K562 (cell line): ENCODE measurements at regions not wholly inside any gene's neighbourhood (a gene's known extent, or its start where the extent isn't known, plus 50 kb on each side); places are given as distances from the start of the nearest gene placed in this dataset.

ENCODE experiments used
- ATAC-seq: fragments of 200-7000 bp; cut with Tn5 transposase; 3 replicates; pipeline ENCODE4 v1.9.1; 2020; ENCODE audit warnings: moderate library complexity
- BruUV-seq: library from RNA; stranded (reverse); fragments of 400-500 nt; replicated peaks from 2 replicates; lab custom pipeline; 2021; lab: Mats Ljungman, UMichigan
- CTCF ChIA-PET: fragments of 300-600 bp; formaldehyde crosslinking; extraction: SDS; loops from one replicate; lab custom pipeline; 2021; ENCODE audit warnings: low intra/inter-chr PET ratio; lab: Yijun Ruan, JAX
- POLR2A ChIA-PET: fragments of 300-600, 350-650 bp; sonication (Branson Sonifier 250); formaldehyde crosslinking; extraction: SDS; loops from one replicate; lab custom pipeline; 2021; ENCODE audit warnings: antibody characterized with exemption, inconsistent platforms; lab: Yijun Ruan, JAX
- DNase-seq, 4 experiments: peaks; one replicate each; pipeline versions ENCODE4 v3.0.0 to v3.0.0-alpha.2; 2011 to 2018; ENCODE audit warnings: low spot score in 3 of 4, mixed read lengths in 3 of 4; ENCODE audit errors: extremely low read depth in 1 of 4
- FAIRE-seq: peaks from 2 replicates; lab custom pipeline; 2011; peaks lifted over from hg19 to GRCh38; lab: Jason Lieb, UNC
- H2AFZ ChIP-seq: 2 replicates; pipeline ENCODE4 v1.6.0; 2011; ENCODE audit warnings: low read depth, low read length, control low read depth, inconsistent platforms
- H3K27ac ChIP-seq: fragments of 200-600 bp; 3 replicates; pipeline ENCODE4 v1.8.0; 2011; ENCODE audit warnings: low read depth, mild to moderate bottlenecking, control low read depth, inconsistent platforms, low read length, moderate library complexity, mixed read lengths; ENCODE audit errors: extremely low read depth
- H3K27me3 ChIP-seq, 2 experiments: fragments of 300-600 bp in 1 of 2; 2 replicates in 1 of 2; 3 replicates in 1 of 2; pipeline versions ENCODE4 v1.6.0 to v1.8.0; 2011; ENCODE audit warnings: inconsistent platforms in 2 of 2, low read length in 2 of 2, mild to moderate bottlenecking in 1 of 2, mixed read lengths in 1 of 2, moderate library complexity in 1 of 2; ENCODE audit not compliant: control insufficient read depth in 2 of 2, insufficient read depth in 2 of 2
- H3K36me3 ChIP-seq: fragments of 300-600 bp; 3 replicates; pipeline ENCODE4 v1.8.0; 2011; ENCODE audit warnings: mild to moderate bottlenecking, low read length, inconsistent platforms; ENCODE audit not compliant: control insufficient read depth, insufficient read depth
- H3K4me1 ChIP-seq, 2 experiments: fragments of 200-600 bp in 1 of 2; replicated peaks in 1 of 2; 2 replicates in 1 of 2; 3 replicates in 1 of 2; pipeline versions ENCODE4 v1.5.1 to v1.8.0; 2011; ENCODE audit warnings: inconsistent platforms in 2 of 2, low read length in 2 of 2, mild to moderate bottlenecking in 1 of 2, mixed read lengths in 1 of 2, moderate library complexity in 1 of 2; ENCODE audit not compliant: control insufficient read depth in 2 of 2, insufficient read depth in 2 of 2
- H3K4me2 ChIP-seq: 2 replicates; pipeline ENCODE4 v1.6.1; 2011; ENCODE audit warnings: low read length, control low read depth, inconsistent platforms, mixed read lengths; ENCODE audit not compliant: insufficient read depth
- H3K4me3 ChIP-seq: fragments of 200-600 bp; sonication (generic), shearing (Covaris generic); 2 replicates; pipeline ENCODE4 v1.5.1; 2016; ENCODE audit warnings: control low read depth, inconsistent platforms
- H3K79me2 ChIP-seq: fragments of 200-600 bp; 3 replicates; pipeline ENCODE4 v1.8.0; 2011; ENCODE audit warnings: low read length, inconsistent platforms; ENCODE audit not compliant: control insufficient read depth, insufficient read depth
- H3K9ac ChIP-seq, 2 experiments: 2 replicates each; pipeline versions ENCODE4 v1.6.0 to v1.6.1; 2011; ENCODE audit warnings: low read depth in 2 of 2, low read length in 2 of 2, control low read depth in 1 of 2, inconsistent platforms in 1 of 2, mild to moderate bottlenecking in 1 of 2, mixed read lengths in 1 of 2; ENCODE audit not compliant: insufficient read depth in 1 of 2
- H3K9me1 ChIP-seq: one replicate; pipeline ENCODE4 v1.6.0; 2011; ENCODE audit warnings: inconsistent platforms, mild to moderate bottlenecking, low read length, moderate library complexity; ENCODE audit not compliant: control insufficient read depth, insufficient read depth
- H3K9me3 ChIP-seq: replicated peaks from 2 replicates; pipeline ENCODE4 v1.5.1; 2011; ENCODE audit warnings: low read depth, low read length, inconsistent platforms; ENCODE audit not compliant: control insufficient read depth, insufficient read depth
- H4K20me1 ChIP-seq: replicated peaks from 2 replicates; pipeline ENCODE4 v1.6.1; 2011; ENCODE audit warnings: low read length, inconsistent platforms, mixed read lengths; ENCODE audit not compliant: control insufficient read depth, insufficient read depth
- ASH1L ChIP-seq: fragments of 450-650 bp; IDR thresholded peaks from 2 replicates; pipeline ENCODE4 v1.6.1; 2018; ENCODE audit warnings: borderline replicate concordance, mild to moderate bottlenecking, low read depth; ENCODE audit not compliant: partially characterized antibody
- ATF2 ChIP-seq: sonication (generic); formaldehyde crosslinking; IDR thresholded peaks from 2 replicates; pipeline ENCODE4 v1.8.1; 2022; ENCODE audit warnings: missing genetic modification reagents
- BCL6 ChIP-seq: fragments of 250-450 bp; sonication (Bioruptor Pico); IDR thresholded peaks from 2 replicates; pipeline ENCODE4 v1.4.0; 2020
- CBFB ChIP-seq: sonication (generic); formaldehyde crosslinking; IDR thresholded peaks from 2 replicates; pipeline ENCODE4 v1.4.0; 2020; ENCODE audit warnings: mild to moderate bottlenecking, missing genetic modification reagents
- CC2D1A ChIP-seq: fragments of 450-650 bp; IDR thresholded peaks from 2 replicates; pipeline ENCODE4 v1.6.1; 2017; ENCODE audit warnings: mild to moderate bottlenecking
- CHAMP1 ChIP-seq: fragments of 450-650 bp; IDR thresholded peaks from 2 replicates; pipeline ENCODE4 v1.6.1; 2016; ENCODE audit warnings: mild to moderate bottlenecking
- DNMT1 ChIP-seq: fragments of 450-650 bp; IDR thresholded peaks from 2 replicates; pipeline ENCODE4 v1.6.1; 2016; ENCODE audit warnings: antibody characterized with exemption, mild to moderate bottlenecking
- POLR3A ChIP-seq: IDR thresholded peaks from 2 replicates; pipeline ENCODE4 v1.6.1; 2011; ENCODE audit warnings: borderline replicate concordance, mild to moderate bottlenecking, moderate library complexity; ENCODE audit not compliant: insufficient read length, insufficient read depth; ENCODE audit errors: extremely low read depth
- SMARCE1 ChIP-seq: fragments of 450-650 bp; IDR thresholded peaks from 2 replicates; pipeline ENCODE4 v1.7.1; 2016; ENCODE audit warnings: mild to moderate bottlenecking
- SREBF1 ChIP-seq: fragments of 150-350 bp; IDR thresholded peaks from 2 replicates; pipeline ENCODE4 v1.6.1; 2014; ENCODE audit warnings: antibody characterized with exemption, low read depth, low read length, borderline replicate concordance
- ZNF146 ChIP-seq: IDR thresholded peaks from one replicate; pipeline ENCODE4 v1.6.1; 2018; ENCODE audit warnings: missing compliant biosample characterization; ENCODE audit not compliant: unreplicated experiment
- ZNF174 ChIP-seq: fragments of 250-450 bp; sonication (Bioruptor Pico); IDR thresholded peaks from 2 replicates; pipeline ENCODE4 v1.4.0; 2020; ENCODE audit warnings: mild to moderate bottlenecking
- ZNF253 ChIP-seq: fragments of 250-450 bp; sonication (Bioruptor Pico); conservative IDR thresholded peaks from 2 replicates; pipeline ENCODE4 v1.6.1; 2021; ENCODE audit warnings: mild to moderate bottlenecking
- ZNF695 ChIP-seq: fragments of 450-650 bp; formaldehyde crosslinking; IDR thresholded peaks from 2 replicates; pipeline ENCODE4 v1.4.0; 2020; ENCODE audit warnings: mild to moderate bottlenecking, moderate library complexity
- ZNF75A ChIP-seq: fragments of 450-650 bp; formaldehyde crosslinking; IDR thresholded peaks from 2 replicates; pipeline ENCODE4 v1.4.0; 2020; ENCODE audit warnings: mild to moderate bottlenecking
- WGBS: fragments of 100-300 bp; shearing (Covaris generic); methylation state at CpG from one replicate; pipeline ENCODE4 v1.1.6; 2016; ENCODE audit warnings: low coverage, mixed read lengths; ENCODE audit not compliant: insufficient coverage; ENCODE audit errors: missing lambda C conversion rate; 5-methylcytosine and 5-hydroxymethylcytosine counted together
- in situ Hi-C: fragments of 300-500 bp; cut with MboI; formaldehyde crosslinking; loops from 4 replicates; pipeline ENCODE4 v1.15.0; 2018; ENCODE audit warnings: inconsistent platforms, mixed read lengths
- intact Hi-C: fragments of 100-400 bp; cut with micrococcal nuclease; formaldehyde crosslinking; loops from 2 replicates; pipeline ENCODE4 v1.14.2; 2022

GRCh38 chr9:118659011-118659410 lies 710.2 kb downstream of the BRINP1 start:
- no peak overlapping the region for H3K4me3 ChIP-seq
- H3K4me2 ChIP-seq = no peak overlapping the region
- H3K9me3 ChIP-seq = 0 out of 2 replicates have a peak, but pooled peaks cover 2% of the 10 kb centered on the region
- CTCF ChIA-PET = no interaction called here
- no peaks in the 10 kb centered on the region for H3K9me1 ChIP-seq
- H2AFZ ChIP-seq = no peak overlapping the region
- no peak for DNase-seq
- in situ Hi-C loops = no loop called here
- no peaks in the 10 kb centered on the region for H4K20me1 ChIP-seq
- no peaks in the 10 kb centered on the region for H3K4me1 ChIP-seq
- 0% methylated on average over 6 of the region's 6 CpGs for WGBS
- H3K27me3 ChIP-seq = no peaks in the 10 kb centered on the region
- no peak for TF ChIP-seq CBFB (CRISPR knock-in tag)
- TF ChIP-seq ASH1L = no peak
- no peak for TF ChIP-seq ZNF146 (CRISPR knock-in tag)
- TF ChIP-seq SMARCE1 = no peak
- TF ChIP-seq BCL6 (CRISPR knock-in tag) = no peak
- TF ChIP-seq POLR3A = no peak
- no peak for TF ChIP-seq DNMT1
- TF ChIP-seq ZNF253 = no peak
- TF ChIP-seq ATF2 (CRISPR knock-in tag) = no peak
- no peak for TF ChIP-seq ZNF174 (CRISPR knock-in tag)
- TF ChIP-seq CC2D1A = no peak
- TF ChIP-seq CHAMP1 = no peak
- no peak for TF ChIP-seq ZNF75A (CRISPR knock-in tag)
- TF ChIP-seq SREBF1 = no peak
- TF ChIP-seq ZNF695 (CRISPR knock-in tag) = no peak
- POLR2A ChIA-PET = no interaction called here
- H3K27ac ChIP-seq = no peak overlapping the region
- no peak overlapping the region for H3K9ac ChIP-seq
- no TSS peak for BruUV-seq
- intact Hi-C loops = no loop called here
- H3K36me3 ChIP-seq = no peaks in the 10 kb centered on the region
- FAIRE-seq = no peak
- no peaks in the 10 kb centered on the region for H3K79me2 ChIP-seq
- ATAC-seq = no peak
